ENCODE measurements at regions not wholly inside any gene's neighbourhood (a gene's known extent, or its start where the extent isn't known, plus 50 kb on each side); places are given as distances from the start of the nearest gene placed in this dataset.

DNA sequence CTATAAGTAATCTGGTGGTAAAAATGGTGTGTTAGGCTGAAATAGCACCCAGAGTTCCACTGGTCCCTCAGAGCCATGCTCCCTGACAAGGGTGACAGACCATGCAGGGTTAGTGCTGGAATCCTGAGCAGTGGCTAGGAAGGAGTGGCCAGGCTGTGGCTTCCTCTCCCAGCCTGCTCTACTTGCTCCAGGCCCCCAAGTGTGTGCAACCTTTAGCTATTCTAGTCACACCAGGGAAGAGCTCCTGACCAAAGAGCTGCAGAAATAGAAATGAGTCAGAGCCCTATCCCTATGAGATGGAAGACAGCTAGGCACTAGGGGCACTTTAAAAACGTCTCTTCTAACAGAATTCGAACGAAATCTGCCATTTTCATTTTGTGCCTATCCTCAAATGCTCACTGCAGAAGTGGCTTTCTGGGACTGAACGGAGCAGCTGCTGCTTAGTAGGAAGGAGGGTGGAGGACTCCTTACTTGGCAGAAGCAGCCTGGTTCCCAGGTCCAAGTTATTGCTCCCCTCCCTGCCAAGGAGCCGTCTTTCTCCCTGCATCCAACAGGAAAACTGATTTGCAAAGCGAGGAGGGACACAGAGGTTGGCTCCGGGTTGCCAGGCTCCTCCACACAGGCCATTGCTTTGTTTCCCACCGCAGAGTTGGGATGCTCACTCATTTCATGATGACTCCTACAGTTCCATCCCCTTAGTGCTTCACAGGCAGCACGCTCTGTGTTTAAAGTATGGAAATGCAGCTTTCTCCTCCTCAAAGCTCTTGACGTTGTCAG lies 754.5 kb downstream of the C6orf118 start:
- DNase-seq (ENCODE audit: low spot score), result no peak

- no peak for DNase-seq (ENCODE audit: low spot score)
Observed at GRCh38 chr6:164554226-164554625, 755.2 kb downstream of the C6orf118 start.

- DNase-seq (ENCODE audit: low spot score), result no peak
Observed at GRCh38 chr6:164551706-164552105, 757.7 kb downstream of the C6orf118 start.

GRCh38 chr6:164547076-164547475 lies 762.3 kb downstream of the C6orf118 start:
- no peak for DNase-seq (ENCODE audit: low spot score)

GRCh38 chr6:164546263-164546662 lies 763.1 kb downstream of the C6orf118 start:
- DNase-seq (ENCODE audit: low spot score), result no peak

DNA sequence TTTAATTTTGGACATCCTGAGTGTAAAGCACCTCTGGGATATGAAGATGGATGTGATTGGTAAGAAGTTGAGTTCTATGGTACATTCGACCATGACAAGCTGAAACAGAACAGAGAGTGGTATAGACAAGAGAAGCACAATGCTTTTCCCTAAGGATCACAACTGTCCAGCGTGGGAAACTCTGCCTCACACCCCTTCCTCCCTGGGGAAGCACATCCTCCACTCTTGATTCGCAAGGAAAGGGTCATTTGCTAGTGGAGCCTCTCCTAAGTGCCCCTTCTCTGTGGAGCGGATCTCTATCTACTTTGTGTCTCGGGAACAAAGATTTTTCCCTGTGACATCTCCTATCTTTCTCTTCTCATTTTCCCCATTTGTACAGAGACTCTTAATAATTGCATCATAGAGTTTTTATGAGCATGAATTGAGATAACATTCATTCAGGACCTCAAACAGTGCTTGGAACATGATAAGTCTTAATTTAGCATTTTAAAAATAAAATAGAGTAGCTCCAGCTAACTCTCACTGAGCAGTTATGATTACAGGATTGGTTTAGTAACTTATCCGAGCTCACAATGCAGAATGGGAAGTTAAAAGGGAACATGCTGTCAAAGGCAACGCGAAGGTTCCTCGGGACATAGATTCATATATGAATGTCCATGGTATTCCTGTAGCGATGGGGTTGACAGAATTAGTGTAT lies 775.2 kb downstream of the C6orf118 start:
- no peak for DNase-seq (ENCODE audit: low spot score)

DNA sequence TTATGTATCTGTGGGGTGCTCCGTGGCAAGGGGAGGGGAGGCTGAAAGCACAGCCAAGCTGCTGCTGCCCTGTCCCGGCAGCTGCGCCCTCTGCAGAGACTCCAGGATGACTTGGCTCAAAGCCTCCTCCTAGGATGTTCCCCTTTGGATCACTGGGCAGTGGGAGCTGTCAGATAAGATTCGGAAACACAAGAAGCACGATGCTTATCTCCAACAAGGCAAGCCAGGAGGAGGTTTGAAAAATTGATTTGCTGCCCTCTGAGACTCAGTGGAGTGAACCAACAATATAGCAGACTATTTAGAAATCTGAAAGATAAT lies 776.4 kb downstream of the C6orf118 start:
- no peak for DNase-seq (ENCODE audit: low spot score)

GRCh38 chr6:164532198-164533044 lies 777.0 kb downstream of the C6orf118 start:
- no peak for DNase-seq (ENCODE audit: low spot score)

DNA sequence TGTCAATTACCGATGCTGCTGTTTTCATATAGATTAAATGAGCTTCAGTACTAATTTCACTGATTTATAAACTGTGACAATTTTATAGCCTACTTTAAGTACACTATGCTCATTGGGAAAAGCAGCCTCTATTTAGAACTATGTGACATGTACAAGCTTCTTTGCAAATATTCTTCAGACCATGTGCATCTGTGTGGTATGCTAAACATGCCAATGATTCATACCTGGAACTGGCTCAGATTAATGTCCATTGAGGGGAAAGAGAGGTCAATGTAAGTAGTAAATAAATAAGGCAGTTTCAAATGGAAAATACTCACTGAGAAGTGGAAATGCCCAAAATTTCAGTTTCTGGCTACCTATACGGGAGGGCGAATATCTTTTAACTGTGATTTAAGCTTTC lies 777.7 kb downstream of the C6orf118 start:
- no peak for DNase-seq (ENCODE audit: low spot score)

DNA sequence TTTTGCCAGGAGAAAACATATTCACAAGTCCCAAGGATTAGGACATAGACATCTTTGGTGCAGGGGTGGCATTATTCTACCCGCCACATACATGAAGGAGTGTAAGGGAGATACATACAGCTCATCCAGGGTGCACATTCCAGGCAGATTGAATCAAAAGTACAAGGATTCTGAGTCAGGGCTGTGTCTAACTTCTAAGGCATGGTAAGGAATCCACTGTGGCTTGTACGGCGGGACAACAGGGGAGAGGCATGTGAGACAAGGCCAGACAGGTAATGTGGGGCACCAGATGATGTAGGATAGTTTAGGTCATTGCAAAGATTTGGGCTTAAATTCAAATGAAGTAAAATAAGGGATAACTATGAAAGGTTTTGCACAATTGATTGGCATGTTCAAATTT lies 780.9 kb downstream of the C6orf118 start:
- no peak for DNase-seq (ENCODE audit: low spot score)

DNA sequence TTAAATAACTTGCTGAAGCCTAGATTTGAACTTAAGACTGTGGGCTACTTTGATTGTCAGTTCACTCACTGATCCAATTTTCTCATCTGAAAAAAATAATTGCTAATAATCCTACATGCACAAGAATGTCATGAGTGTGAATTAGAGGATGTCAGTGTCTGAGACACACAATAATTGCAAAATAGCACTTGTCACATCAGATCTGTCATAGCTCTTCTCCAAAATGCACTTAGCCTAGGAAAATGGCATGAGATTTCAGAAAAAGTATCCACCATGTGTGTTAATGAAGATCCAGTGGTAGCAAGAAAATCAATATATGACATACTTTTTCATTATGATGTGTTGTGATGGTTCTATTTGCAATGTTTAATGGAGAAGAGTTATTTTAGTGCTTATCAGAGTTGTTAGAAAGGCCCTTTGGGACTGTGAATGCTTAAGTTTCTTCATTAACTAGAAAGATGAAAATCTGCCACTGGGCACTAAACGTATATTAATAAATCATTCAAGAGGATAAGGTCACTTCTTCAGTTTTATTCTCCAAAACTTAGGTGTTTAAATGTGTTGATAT lies 786.2 kb downstream of the C6orf118 start:
- DNase-seq (ENCODE audit: low spot score), result no peak

- DNase-seq (ENCODE audit: low spot score), result no peak
Observed at GRCh38 chr6:164520916-164521315, 788.5 kb downstream of the C6orf118 start.

DNA sequence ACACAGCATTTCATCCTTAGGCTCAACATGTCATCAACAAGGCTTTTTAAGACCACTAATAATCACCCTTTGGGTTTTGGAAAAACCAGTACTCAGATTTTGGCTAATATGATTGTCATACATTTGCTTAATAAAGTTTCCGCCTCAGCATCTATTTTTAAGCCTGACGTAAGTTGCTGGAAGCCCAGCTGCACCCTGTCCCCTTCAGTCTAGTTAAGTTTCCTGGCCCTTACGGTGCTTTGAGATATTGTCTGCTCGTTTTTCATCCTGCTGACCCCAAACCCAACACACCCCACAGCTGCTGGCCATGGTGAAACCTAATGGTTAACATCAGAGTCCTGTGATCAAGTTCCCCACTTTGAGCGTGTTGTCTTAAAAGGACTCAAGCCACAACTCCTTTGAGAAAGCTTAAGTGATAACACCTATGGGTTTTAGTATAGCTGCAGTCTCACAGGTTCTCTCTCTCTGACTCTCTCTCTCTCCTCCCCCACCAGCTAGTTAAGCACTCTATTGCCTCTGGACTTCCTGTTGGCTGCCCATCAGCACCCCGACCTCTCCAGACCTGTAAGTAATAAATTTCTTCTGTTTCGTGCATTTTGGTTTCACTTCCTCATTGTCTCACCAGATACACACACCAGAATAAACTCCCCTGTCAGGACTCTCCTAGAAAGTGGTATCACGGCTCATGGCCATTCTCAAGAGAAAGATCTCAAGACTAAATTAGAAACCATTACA lies 802.0 kb downstream of the C6orf118 start:
- no peak for DNase-seq (ENCODE audit: low spot score)

GRCh38 chr6:164505425-164505824 lies 804.0 kb downstream of the C6orf118 start:
- no peak for DNase-seq (ENCODE audit: low spot score)

GRCh38 chr6:164502833-164503232 lies 806.6 kb downstream of the C6orf118 start:
- DNase-seq (ENCODE audit: low spot score), result no peak

DNA sequence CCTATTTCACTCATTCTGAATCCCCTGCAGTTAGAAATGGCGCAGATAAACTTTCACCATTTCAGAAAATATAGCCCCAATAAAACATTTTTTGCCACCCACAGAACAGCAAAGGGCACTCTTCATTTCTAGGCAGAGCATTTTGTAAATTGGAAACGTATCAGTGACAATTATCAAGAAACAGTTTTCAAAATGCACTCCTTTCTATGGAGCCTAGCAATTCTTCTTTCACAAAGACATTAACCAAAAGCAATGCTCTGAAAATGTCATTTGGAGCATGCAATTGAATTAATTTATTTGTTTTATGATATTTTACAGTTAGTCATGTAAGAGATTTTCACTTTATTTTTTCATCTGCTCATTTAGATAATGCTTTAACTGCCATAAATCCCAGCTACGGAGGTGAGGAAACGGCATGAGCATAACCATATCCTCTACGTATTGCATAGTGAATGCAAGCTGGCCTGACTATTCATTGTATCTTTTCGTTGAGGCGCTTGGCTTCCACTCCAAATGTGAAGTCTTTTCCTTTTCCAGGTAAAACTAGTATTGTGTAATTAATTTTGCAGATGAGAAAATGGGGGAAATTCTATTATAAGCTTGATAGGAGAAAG lies 813.4 kb downstream of the C6orf118 start:
- DNase-seq (ENCODE audit: low spot score), result no peak

GRCh38 chr6:164478426-164478825 lies 831.0 kb downstream of the C6orf118 start:
- no peak for DNase-seq (ENCODE audit: low spot score)

- no peak for DNase-seq (ENCODE audit: low spot score)
Observed at GRCh38 chr6:164477790-164478189, 831.6 kb downstream of the C6orf118 start.

GRCh38 chr6:164477101-164477500 lies 832.3 kb downstream of the C6orf118 start:
- no peak for DNase-seq (ENCODE audit: low spot score)

DNA sequence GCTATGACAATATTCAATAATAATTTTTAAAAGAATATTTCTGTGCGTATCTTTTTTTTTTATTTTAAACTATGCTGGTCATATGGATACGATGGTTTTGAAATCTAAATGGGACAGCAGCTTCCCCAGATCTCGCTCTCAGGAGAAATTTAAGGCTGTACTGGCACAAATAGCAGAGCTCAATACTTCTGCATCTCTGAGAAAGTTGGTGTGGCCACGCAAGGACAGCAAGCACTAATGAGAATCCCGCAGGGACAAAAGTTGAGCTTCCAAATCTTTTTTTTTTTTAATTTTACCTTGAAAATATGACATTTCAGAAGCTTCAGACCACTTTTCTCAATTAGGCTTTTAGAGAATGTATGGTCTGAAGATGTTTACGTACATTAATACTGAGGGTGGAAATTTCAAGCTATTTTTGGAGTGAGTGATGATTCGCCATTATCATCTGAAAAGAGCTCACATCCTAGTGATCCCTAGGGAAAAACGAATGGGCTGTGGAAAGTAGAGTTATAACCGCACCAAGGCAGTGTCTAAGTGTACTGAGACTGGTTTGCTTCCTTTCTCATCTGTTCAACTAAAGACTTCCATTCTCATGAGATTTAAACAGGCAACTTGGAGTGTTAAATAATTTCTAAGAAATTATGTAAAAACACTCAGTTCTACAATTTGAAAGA lies 840.0 kb downstream of the C6orf118 start:
- no peak for DNase-seq (ENCODE audit: low spot score)

DNA sequence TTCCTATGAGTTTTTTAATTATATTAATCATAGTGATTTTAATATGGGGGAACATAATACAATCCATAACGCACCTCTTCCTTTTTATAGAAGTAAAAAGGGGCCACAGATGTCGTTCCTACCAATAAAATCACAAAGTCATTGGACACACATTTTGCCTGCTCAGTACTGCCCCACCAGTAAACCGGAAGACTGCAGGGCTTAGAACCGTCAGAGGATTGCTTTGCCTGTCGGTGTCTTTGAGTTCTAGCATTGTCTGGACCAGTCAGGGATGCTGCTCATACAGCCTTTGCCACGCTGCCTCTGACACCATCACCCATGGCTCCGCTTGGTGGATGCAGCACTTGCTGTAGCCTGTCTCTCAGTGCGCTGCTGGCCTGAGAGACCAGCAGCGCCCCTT lies 853.6 kb downstream of the C6orf118 start:
- no peak for DNase-seq (ENCODE audit: low spot score)
